HG03354 (cell line): ENCODE measurements at regions not wholly inside any gene's neighbourhood (a gene's known extent, or its start where the extent isn't known, plus 50 kb on each side); places are given as distances from the start of the nearest gene placed in this dataset.
"Not testable (repeated sequence)": the region's sequence is repeated elsewhere in the genome, so short reads cannot be mapped to it uniquely, and the experiment has no call there.

ENCODE experiments used
- ATAC-seq: cut with Tn5 transposase; IDR thresholded peaks from one replicate; pipeline ENCODE4 v1.9.1; 2021; ENCODE audit warnings: mild to moderate bottlenecking; ENCODE audit not compliant: unreplicated experiment, poor library complexity, severe bottlenecking

GRCh38 chr2:82230406-82230805 is 1925.9 kb upstream of the LRRTM1 start:
- ATAC-seq: no peak

GRCh38 chr2:82226441-82226840 is 1921.9 kb upstream of the LRRTM1 start:
- ATAC-seq: no peak

DNA sequence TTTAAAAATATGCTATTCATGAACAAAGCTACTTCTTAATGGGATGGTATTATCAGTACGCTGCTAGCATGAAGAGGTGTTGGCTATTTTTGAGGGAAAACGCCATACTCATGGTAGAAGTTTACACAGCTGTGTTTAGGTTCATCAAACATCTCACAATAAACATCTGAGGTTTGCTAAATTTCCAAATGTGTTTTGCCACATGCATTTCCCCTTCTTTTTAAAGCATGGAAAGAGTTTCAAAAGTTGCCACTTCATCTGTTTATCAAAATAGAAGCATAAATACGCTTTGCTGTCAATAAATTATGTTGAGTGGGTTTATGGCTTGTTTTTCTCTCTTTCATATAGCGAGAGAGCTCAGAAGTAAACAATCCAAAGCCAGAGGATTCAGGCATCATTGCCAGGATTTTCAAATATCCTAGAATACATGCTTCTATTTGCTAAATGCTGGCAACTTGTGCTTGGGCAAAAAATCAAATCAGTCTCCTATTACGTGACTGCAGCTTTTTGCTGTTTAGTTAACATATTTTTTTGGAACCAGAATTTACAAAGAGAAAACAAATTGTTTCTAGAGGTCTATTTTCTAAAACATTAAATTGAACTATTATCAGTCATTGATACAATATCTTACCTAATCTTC is 1919.9 kb upstream of the LRRTM1 start:
- no peak for ATAC-seq

DNA sequence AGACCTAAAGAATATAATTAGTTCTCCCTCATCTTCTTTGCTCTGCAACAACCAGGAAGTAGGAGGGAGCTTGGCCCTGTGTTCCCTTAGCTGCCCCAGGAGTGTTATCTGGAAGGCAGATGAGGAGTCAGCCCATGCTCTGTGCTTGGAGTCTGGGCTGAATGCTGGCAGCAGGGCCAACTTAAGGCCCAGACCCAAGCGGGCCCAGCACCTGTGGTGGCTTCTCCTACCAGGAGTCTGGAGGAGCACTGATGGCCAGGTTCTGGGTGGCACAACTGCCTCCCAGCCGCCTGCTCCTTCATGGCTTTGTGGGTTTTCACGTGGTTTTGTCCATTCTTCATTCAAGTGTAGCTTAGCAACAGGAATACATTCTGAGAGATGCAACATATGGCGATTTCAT is 1910.7 kb upstream of the LRRTM1 start:
- no peak for ATAC-seq

- ATAC-seq: no peak
Observed at GRCh38 chr2:82199493-82199852, 1894.9 kb upstream of the LRRTM1 start.

- ATAC-seq: no peak
Observed at GRCh38 chr2:82198809-82199492, 1894.4 kb upstream of the LRRTM1 start.

GRCh38 chr2:82182270-82182669 is 1877.7 kb upstream of the LRRTM1 start:
- ATAC-seq: no peak

DNA sequence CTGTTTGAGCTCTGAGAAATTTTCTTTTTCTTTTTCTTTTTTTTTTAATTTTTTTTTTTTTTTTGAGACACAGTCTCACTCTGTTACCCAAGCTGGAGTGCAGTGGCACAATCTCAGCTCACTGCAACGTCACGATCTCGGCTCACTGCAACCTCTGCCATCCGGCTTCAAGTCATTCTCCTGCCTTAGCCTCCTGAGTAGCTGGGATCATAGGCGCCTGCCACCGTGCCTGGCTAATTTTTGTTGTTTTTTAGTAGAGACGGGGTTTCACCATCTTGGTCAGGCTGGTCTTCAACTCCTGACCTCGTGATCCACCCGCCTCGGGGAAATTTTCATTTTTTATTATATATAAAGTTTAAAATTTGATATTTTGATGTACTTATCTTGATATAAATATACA is 1870.7 kb upstream of the LRRTM1 start:
- ATAC-seq: not testable (repeated sequence)

GRCh38 chr2:82172483-82172882 is 1867.9 kb upstream of the LRRTM1 start:
- no peak for ATAC-seq

GRCh38 chr2:82169379-82169778 is 1864.8 kb upstream of the LRRTM1 start:
- no peak for ATAC-seq

GRCh38 chr2:82165377-82165776 is 1860.8 kb upstream of the LRRTM1 start:
- no peak for ATAC-seq

DNA sequence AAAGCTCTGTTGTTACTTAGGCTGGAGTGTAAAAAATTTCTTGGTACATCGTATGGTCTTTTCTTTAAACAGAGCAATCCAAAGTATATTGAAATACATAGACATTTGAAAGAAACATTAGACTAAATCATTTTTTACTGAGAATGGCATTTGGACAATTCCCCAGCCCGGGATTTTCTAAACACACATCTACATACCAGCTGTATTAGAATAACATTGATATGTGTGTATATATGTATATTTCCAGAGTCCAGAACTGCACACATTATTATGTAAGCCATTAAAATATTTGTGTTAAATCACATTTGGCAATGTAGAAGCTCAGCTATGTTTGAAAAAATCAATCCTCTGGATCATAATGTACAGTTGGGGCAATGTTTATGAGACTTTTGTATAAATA is 1853.6 kb upstream of the LRRTM1 start:
- no peak for ATAC-seq

- no peak for ATAC-seq
Observed at GRCh38 chr2:82155469-82155868, 1850.9 kb upstream of the LRRTM1 start.

GRCh38 chr2:82143343-82143742 is 1838.8 kb upstream of the LRRTM1 start:
- ATAC-seq: no peak

DNA sequence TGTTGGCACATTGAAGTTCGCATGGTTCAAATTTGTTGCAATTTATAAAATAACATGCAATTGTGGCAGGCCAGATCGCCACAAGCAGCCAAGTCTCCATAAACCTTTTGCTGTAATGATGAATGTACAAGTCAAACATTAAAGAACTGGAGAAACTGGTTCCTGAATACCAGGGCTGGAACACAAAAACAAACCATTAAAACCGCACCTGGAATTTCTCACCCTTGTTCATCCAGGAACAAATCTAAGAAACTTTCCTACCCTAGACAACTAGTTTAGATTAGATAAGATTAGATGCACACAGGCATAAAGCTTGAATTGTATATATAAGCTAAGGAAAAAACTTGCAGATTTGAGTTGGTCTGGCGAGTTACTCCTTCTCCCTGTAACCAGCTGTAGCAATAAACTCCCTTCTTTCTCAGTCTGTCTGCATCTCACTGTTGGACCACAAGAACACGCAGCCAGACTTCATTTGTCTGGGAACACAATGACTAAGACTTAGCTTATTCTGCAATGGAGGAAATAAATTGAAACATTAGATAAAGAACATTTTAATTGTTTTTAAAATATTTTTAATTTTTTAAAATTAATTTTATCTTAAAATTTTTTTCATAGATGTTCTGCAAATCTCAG is 1835.5 kb upstream of the LRRTM1 start:
- ATAC-seq: no peak

GRCh38 chr2:82137441-82137840 is 1832.9 kb upstream of the LRRTM1 start:
- ATAC-seq: no peak

- ATAC-seq: no peak
Observed at GRCh38 chr2:82128051-82128450, 1823.5 kb upstream of the LRRTM1 start.

- ATAC-seq: no peak
Observed at GRCh38 chr2:82124629-82125028, 1820.1 kb upstream of the LRRTM1 start.

GRCh38 chr2:82120654-82121053 is 1816.1 kb upstream of the LRRTM1 start:
- ATAC-seq: no peak

DNA sequence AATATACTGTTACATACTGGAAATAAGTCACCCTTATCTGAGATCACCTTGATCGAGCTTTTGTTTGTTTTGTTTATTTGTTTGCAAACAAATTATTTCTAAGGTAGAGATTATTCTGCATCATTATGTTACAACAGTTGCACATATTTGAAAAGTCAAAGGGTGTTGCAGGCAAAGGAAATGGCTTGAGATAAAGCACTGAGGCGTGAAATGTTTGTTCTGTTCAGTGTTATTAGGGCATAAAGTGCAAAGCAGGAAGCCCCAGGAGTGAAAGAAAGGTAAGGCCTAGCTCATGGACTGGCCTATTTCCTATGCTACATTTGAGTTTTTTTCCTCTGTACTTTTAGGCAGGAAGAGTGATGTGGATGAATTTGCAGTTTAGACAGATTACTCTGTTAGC is 1815.6 kb upstream of the LRRTM1 start:
- ATAC-seq: no peak

DNA sequence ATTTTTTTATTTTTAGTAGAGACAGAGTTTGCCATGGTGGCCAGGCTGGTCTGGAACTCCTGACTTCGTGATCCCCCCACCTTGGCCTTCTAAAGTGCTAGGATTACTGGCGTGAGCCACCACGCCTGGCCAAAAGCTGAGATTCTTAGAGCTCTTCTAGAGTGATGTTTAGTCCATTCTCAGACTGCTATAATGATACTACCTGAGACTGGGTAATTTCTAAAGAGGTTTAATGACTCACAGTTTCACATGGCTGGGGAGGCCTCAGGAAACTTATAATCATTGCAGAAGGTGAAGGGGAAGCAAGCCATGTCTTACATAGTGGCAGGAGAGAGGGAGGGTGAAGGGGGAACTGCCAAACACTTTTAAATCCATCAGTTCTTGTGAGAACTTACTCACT is 1804.9 kb upstream of the LRRTM1 start:
- no peak for ATAC-seq
